ENCODE measurements at regions not wholly inside any gene's neighbourhood (a gene's known extent, or its start where the extent isn't known, plus 50 kb on each side); places are given as distances from the start of the nearest gene placed in this dataset.

DNA sequence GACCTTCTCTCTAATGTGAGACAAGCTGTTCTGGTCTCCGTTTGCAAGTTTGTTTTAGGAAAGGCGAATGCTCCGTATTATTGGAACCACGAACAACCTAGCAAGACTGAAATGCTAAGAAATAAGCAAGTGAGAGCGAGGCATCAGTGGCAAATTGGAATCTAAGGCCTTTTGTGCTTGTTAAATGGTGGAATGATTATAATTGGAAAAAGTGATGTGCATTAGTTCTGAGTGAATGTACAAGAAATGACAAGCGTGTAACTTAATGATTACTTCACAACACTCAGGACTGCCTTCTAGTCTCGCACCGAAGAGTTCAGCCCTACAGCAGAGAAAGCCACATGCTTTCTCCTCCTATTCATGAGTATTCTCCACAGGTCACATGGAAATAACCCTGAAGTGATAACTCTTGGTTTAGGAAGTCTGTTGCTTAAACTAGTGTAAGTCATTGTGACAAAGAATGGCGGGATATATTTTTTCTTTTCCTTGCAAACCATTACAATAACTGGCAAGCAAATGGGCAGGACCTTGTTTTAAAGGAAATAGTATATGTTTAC, 392.2 kb upstream of the FIGN start:
- no peak for TF ChIP-seq POLR2A (IDR thresholded peaks at IDR 0.05; ENCODE audit: low read depth, low read length)
- TF ChIP-seq, protein P1, sequence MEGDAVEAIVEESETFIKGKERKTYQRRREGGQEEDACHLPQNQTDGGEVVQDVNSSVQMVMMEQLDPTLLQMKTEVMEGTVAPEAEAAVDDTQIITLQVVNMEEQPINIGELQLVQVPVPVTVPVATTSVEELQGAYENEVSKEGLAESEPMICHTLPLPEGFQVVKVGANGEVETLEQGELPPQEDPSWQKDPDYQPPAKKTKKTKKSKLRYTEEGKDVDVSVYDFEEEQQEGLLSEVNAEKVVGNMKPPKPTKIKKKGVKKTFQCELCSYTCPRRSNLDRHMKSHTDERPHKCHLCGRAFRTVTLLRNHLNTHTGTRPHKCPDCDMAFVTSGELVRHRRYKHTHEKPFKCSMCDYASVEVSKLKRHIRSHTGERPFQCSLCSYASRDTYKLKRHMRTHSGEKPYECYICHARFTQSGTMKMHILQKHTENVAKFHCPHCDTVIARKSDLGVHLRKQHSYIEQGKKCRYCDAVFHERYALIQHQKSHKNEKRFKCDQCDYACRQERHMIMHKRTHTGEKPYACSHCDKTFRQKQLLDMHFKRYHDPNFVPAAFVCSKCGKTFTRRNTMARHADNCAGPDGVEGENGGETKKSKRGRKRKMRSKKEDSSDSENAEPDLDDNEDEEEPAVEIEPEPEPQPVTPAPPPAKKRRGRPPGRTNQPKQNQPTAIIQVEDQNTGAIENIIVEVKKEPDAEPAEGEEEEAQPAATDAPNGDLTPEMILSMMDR (conservative IDR thresholded peaks at IDR 0.05; ENCODE audit: low read depth, low read length), result no peak
- TF ChIP-seq, protein P2, sequence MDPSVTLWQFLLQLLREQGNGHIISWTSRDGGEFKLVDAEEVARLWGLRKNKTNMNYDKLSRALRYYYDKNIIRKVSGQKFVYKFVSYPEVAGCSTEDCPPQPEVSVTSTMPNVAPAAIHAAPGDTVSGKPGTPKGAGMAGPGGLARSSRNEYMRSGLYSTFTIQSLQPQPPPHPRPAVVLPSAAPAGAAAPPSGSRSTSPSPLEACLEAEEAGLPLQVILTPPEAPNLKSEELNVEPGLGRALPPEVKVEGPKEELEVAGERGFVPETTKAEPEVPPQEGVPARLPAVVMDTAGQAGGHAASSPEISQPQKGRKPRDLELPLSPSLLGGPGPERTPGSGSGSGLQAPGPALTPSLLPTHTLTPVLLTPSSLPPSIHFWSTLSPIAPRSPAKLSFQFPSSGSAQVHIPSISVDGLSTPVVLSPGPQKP (IDR thresholded peaks at IDR 0.05; ENCODE audit: borderline replicate concordance, low read depth, low read length), result no peak

All from IMR-90 (cell line).